A549 (cell line): ENCODE measurements at regions not wholly inside any gene's neighbourhood (a gene's known extent, or its start where the extent isn't known, plus 50 kb on each side); places are given as distances from the start of the nearest gene placed in this dataset.

Experiments used
- ATAC-seq, 2 experiments: fragments of 200-7000 bp in 1 of 2; fragments of >200 bp in 1 of 2; cut with Nextera tagmentation in 1 of 2; cut with Tn5 transposase in 1 of 2; 3 replicates each; pipeline versions ENCODE4 v1.8.0 to v1.9.1; 2018 to 2020; ENCODE audit warnings: mild to moderate bottlenecking in 1 of 2, moderate library complexity in 1 of 2
- CTCF ChIA-PET: fragments of 300-600 bp; sonication (Branson Sonifier 250); formaldehyde crosslinking; extraction: SDS; loops from one replicate; lab custom pipeline; 2021; ENCODE audit warnings: antibody characterized with exemption, inconsistent platforms; lab: Yijun Ruan, JAX
- POLR2A ChIA-PET: fragments of 350-600 bp; formaldehyde crosslinking; extraction: SDS; loops from one replicate; lab custom pipeline; 2021; ENCODE audit warnings: antibody characterized with exemption, inconsistent platforms; lab: Yijun Ruan, JAX
- DNase-seq, 2 experiments: peaks; one replicate each; pipeline versions ENCODE4 v3.0.0 to v3.0.0-alpha.2; 2011 to 2016; ENCODE audit warnings: low read depth in 1 of 2, low spot score in 1 of 2
- FAIRE-seq: peaks from 2 replicates; lab custom pipeline; 2011; peaks lifted over from hg19 to GRCh38; lab: Jason Lieb, UNC
- H3K27ac ChIP-seq, 2 experiments: fragments of >200 bp; sonication (Bioruptor Twin); formaldehyde crosslinking; 3 replicates each; pipeline ENCODE4 v1.5.1; 2016 to 2017
- H3K4me1 ChIP-seq: fragments of >200 bp; sonication (Bioruptor Twin); formaldehyde crosslinking; 3 replicates; pipeline ENCODE4 v1.6.1; 2016
- H3K4me2 ChIP-seq: fragments of >200 bp; sonication (Bioruptor Twin); formaldehyde crosslinking; 3 replicates; pipeline ENCODE4 v1.6.1; 2016
- H3K4me3 ChIP-seq: fragments of >200 bp; sonication (Bioruptor Twin); formaldehyde crosslinking; 3 replicates; pipeline ENCODE4 v1.5.1; 2016
- H3K9me3 ChIP-seq: fragments of >200 bp; sonication (Bioruptor Twin); formaldehyde crosslinking; 3 replicates; pipeline ENCODE4 v1.6.1; 2016
- CBX2 ChIP-seq: fragments of 200-600 bp; sonication (generic); IDR thresholded peaks from 2 replicates; pipeline ENCODE4 v1.6.1; 2016; ENCODE audit warnings: low read depth, mild to moderate bottlenecking, borderline replicate concordance
- CEBPB ChIP-seq, 2 experiments: fragments of >200 bp in 1 of 2; sonication (Bioruptor Twin) in 1 of 2; formaldehyde crosslinking in 1 of 2; IDR thresholded peaks; 2 replicates each; pipeline ENCODE4 v1.6.1; 2012 to 2016
- CHD4 ChIP-seq: fragments of 200-600 bp; sonication (generic); IDR thresholded peaks from 2 replicates; pipeline ENCODE4 v1.6.1; 2016; ENCODE audit warnings: antibody characterized with exemption, mild to moderate bottlenecking, borderline replicate concordance
- EHMT2 ChIP-seq: fragments of 200-600 bp; sonication (generic); IDR thresholded peaks from 2 replicates; pipeline ENCODE4 v1.6.1; 2016; ENCODE audit warnings: antibody characterized with exemption, low read depth, mild to moderate bottlenecking, moderate library complexity
- ESRRA ChIP-seq: fragments of 150-350 bp; IDR thresholded peaks from 2 replicates; pipeline ENCODE4 v1.6.1; 2014; ENCODE audit warnings: mild to moderate bottlenecking, low read length, borderline replicate concordance
- FOSB ChIP-seq: fragments of 250-450 bp; sonication (Bioruptor Pico); IDR thresholded peaks from 2 replicates; pipeline ENCODE4 v1.5.0; 2020; ENCODE audit warnings: mild to moderate bottlenecking, moderate library complexity
- FOXS1 ChIP-seq: fragments of 250-450 bp; sonication (Bioruptor Pico); IDR thresholded peaks from 2 replicates; pipeline ENCODE4 v1.5.0; 2020; ENCODE audit warnings: mild to moderate bottlenecking, moderate library complexity
- GATA3 ChIP-seq: IDR thresholded peaks from 2 replicates; pipeline ENCODE4 v1.6.1; 2012; ENCODE audit warnings: borderline replicate concordance
- HDAC2 ChIP-seq: fragments of 200-600 bp; sonication (generic); IDR thresholded peaks from 2 replicates; pipeline ENCODE4 v1.6.1; 2016
- JUN ChIP-seq, 2 experiments: fragments of >200 bp; sonication (Bioruptor Twin); formaldehyde crosslinking; IDR thresholded peaks; 2 replicates in 1 of 2; 3 replicates in 1 of 2; pipeline ENCODE4 v1.6.1; 2016 to 2017
- JUNB ChIP-seq: fragments of >200 bp; sonication (Bioruptor Twin); formaldehyde crosslinking; IDR thresholded peaks from 2 replicates; pipeline ENCODE4 v1.6.1; 2016
- KDM5A ChIP-seq: fragments of 200-600 bp; sonication (generic); IDR thresholded peaks from 2 replicates; pipeline ENCODE4 v1.6.1; 2016; ENCODE audit warnings: antibody characterized with exemption, mild to moderate bottlenecking
- MAFK ChIP-seq: fragments of 450-650 bp; IDR thresholded peaks from 2 replicates; pipeline ENCODE4 v1.6.1; 2014; ENCODE audit not compliant: partially characterized antibody
- NR3C1 ChIP-seq: fragments of >200 bp; sonication (Bioruptor Twin); formaldehyde crosslinking; IDR thresholded peaks from 3 replicates; pipeline ENCODE4 v1.6.1; 2017
- RAD21 ChIP-seq, 2 experiments: fragments of >200 bp in 1 of 2; sonication (Bioruptor Twin) in 1 of 2; formaldehyde crosslinking in 1 of 2; IDR thresholded peaks in 1 of 2; conservative IDR thresholded peaks in 1 of 2; 2 replicates in 1 of 2; 3 replicates in 1 of 2; pipeline ENCODE4 v1.6.1; 2012 to 2018; ENCODE audit warnings: inconsistent platforms in 1 of 2
- RARB ChIP-seq: fragments of 250-450 bp; sonication (Bioruptor Pico); IDR thresholded peaks from 2 replicates; pipeline ENCODE4 v1.8.0; 2021; ENCODE audit warnings: mild to moderate bottlenecking, moderate library complexity
- RCOR1 ChIP-seq: fragments of 150-350 bp; IDR thresholded peaks from 2 replicates; pipeline ENCODE4 v1.6.1; 2014; ENCODE audit warnings: antibody characterized with exemption, low read length, low read depth
- TFCP2L1 ChIP-seq: fragments of 250-450 bp; sonication (Bioruptor Pico); IDR thresholded peaks from 2 replicates; pipeline ENCODE4 v1.5.0; 2021; ENCODE audit warnings: mild to moderate bottlenecking
- ZC3H11A ChIP-seq: fragments of 450-650 bp; IDR thresholded peaks from 2 replicates; pipeline ENCODE4 v1.6.1; 2014; ENCODE audit warnings: antibody characterized with exemption, mild to moderate bottlenecking
- WGBS: methylation state at CpG from one replicate; pipeline ENCODE4 v1.1.6; 2017; ENCODE audit errors: missing lambda C conversion rate; 5-methylcytosine and 5-hydroxymethylcytosine counted together
- TF ChIP-seq, protein P1 (sequence below): fragments of 250-450 bp; sonication (Bioruptor Pico); IDR thresholded peaks from 2 replicates; pipeline ENCODE4 v1.5.0; 2021; ENCODE audit warnings: mild to moderate bottlenecking, moderate library complexity, borderline replicate concordance
- TF ChIP-seq, protein P2 (sequence below): IDR thresholded peaks from 2 replicates; pipeline ENCODE4 v1.6.1; 2012
- TF ChIP-seq, protein P3 (sequence below): fragments of 200-600 bp; sonication (generic); IDR thresholded peaks from 2 replicates; pipeline ENCODE4 v1.6.1; 2016; ENCODE audit warnings: antibody characterized with exemption, mild to moderate bottlenecking, moderate library complexity

DNA sequence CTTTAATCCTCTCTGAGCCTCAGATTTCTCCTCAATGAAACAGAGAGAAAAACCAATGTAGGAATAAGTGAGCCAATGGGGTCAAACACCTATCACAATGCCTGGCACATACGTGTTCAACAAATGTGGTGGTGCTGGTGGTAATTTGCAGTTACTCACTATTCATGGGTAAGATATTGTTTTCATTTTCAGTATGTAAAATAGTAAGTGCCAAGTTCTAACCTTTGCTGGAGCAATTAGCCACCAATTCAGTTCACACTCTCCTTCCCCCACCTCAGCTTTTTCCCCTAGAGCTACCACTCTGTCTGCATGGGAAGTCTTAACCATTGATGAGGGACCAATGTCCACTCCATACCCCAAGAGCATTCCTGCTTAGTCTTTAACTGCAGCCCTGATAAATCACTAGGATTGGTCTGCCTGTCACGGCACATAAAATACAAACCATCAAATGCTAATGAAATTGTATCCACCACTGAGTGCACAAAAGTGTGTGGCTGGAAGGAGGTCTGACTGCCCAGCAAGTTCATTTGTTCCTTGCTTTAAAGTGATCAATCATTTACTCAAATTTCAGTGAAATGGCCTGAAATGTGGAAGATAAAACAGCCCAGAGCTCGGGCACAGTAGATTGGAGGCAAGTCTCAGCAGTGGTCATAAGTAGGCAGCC is 187.4 kb upstream of the API5 start:
- no peaks in the 10 kb centered on the region for H3K9me3 ChIP-seq
- ATAC-seq (no peak), FAIRE-seq (no peak), DNase-seq (no peak)
- H3K4me3 ChIP-seq: no peak overlapping the region
- TF ChIP-seq KDM5A (no peak), CBX2 (no peak), EHMT2 (no peak), NR3C1 (no peak), FOXS1 (no peak), CEBPB (IDR thresholded peaks at IDR 0.05) (no peak), JUN (IDR thresholded peaks at IDR 0.05) (no peak), ESRRA (no peak), TFCP2L1 (CRISPR knock-in tag) (no peak), HDAC2 (no peak)
- TF ChIP-seq, protein P1, sequence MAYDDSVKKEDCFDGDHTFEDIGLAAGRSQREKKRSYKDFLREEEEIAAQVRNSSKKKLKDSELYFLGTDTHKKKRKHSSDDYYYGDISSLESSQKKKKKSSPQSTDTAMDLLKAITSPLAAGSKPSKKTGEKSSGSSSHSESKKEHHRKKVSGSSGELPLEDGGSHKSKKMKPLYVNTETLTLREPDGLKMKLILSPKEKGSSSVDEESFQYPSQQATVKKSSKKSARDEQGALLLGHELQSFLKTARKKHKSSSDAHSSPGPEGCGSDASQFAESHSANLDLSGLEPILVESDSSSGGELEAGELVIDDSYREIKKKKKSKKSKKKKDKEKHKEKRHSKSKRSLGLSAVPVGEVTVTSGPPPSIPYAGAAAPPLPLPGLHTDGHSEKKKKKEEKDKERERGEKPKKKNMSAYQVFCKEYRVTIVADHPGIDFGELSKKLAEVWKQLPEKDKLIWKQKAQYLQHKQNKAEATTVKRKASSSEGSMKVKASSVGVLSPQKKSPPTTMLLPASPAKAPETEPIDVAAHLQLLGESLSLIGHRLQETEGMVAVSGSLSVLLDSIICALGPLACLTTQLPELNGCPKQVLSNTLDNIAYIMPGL (CRISPR knock-in tag): no peak
- TF ChIP-seq, protein P2, sequence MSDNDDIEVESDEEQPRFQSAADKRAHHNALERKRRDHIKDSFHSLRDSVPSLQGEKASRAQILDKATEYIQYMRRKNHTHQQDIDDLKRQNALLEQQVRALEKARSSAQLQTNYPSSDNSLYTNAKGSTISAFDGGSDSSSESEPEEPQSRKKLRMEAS: no peak
- ChIA-PET POLR2A (no interaction called here), CTCF (no interaction called here)
- no peak overlapping the region for H3K4me2 ChIP-seq
- no peaks in the 10 kb centered on the region for H3K4me1 ChIP-seq
- 1% methylated on average over 3 of the region's 3 CpGs for WGBS
- no peak overlapping the region for H3K27ac ChIP-seq

DNA sequence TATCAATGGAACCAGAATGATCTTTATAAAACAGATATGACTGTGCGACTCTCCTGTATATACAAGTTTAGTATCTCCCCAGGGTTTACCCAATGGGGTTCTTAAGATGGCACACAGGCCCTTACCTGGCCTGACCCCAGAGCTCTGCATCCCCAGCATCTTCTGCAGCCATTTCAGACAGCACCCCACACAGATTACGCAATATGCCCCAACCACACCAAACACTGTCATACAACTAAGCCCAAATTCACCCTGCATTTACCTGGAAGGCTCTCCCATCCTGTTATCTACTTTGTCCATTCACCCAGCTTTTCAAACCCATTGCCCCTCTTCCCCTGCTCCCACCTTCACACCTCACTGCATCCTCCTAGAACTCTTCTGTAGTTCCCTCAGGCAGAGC is 182.5 kb upstream of the API5 start:
- ChIA-PET POLR2A (no interaction called here), CTCF (no interaction called here)
- no peak for ATAC-seq
- WGBS: 0% methylated on average over 2 of the region's 2 CpGs
- no peak overlapping the region for H3K27ac ChIP-seq
- DNase-seq: no peak
- TF ChIP-seq CHD4 (no peak), ZC3H11A (no peak), CEBPB (IDR thresholded peaks at IDR 0.05) (no peak), JUNB (no peak), CBX2 (no peak), RCOR1 (no peak), RARB (CRISPR knock-in tag) (no peak), TFCP2L1 (CRISPR knock-in tag) (no peak), MAFK (no peak), FOSB (CRISPR knock-in tag) (no peak), HDAC2 (no peak), RAD21 (conservative IDR thresholded peaks at IDR 0.05 in 1 of 2, IDR thresholded peaks at IDR 0.05 in 1 of 2) (no peak), GATA3 (no peak)
- TF ChIP-seq, protein P3, sequence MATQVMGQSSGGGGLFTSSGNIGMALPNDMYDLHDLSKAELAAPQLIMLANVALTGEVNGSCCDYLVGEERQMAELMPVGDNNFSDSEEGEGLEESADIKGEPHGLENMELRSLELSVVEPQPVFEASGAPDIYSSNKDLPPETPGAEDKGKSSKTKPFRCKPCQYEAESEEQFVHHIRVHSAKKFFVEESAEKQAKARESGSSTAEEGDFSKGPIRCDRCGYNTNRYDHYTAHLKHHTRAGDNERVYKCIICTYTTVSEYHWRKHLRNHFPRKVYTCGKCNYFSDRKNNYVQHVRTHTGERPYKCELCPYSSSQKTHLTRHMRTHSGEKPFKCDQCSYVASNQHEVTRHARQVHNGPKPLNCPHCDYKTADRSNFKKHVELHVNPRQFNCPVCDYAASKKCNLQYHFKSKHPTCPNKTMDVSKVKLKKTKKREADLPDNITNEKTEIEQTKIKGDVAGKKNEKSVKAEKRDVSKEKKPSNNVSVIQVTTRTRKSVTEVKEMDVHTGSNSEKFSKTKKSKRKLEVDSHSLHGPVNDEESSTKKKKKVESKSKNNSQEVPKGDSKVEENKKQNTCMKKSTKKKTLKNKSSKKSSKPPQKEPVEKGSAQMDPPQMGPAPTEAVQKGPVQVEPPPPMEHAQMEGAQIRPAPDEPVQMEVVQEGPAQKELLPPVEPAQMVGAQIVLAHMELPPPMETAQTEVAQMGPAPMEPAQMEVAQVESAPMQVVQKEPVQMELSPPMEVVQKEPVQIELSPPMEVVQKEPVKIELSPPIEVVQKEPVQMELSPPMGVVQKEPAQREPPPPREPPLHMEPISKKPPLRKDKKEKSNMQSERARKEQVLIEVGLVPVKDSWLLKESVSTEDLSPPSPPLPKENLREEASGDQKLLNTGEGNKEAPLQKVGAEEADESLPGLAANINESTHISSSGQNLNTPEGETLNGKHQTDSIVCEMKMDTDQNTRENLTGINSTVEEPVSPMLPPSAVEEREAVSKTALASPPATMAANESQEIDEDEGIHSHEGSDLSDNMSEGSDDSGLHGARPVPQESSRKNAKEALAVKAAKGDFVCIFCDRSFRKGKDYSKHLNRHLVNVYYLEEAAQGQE: no peak
- no peaks in the 10 kb centered on the region for H3K9me3 ChIP-seq
- H3K4me2 ChIP-seq: no peak overlapping the region
- H3K4me1 ChIP-seq: no peaks in the 10 kb centered on the region
- no peak overlapping the region for H3K4me3 ChIP-seq
- FAIRE-seq: no peak
